ENCODE measurements at regions not wholly inside any gene's neighbourhood (a gene's known extent, or its start where the extent isn't known, plus 50 kb on each side); places are given as distances from the start of the nearest gene placed in this dataset.
"Not testable (repeated sequence)": the region's sequence is repeated elsewhere in the genome, so short reads cannot be mapped to it uniquely, and the experiment has no call there.

- intact Hi-C loops (cut with micrococcal nuclease), result no loop called here
These were observed 205.8 kb upstream of the SLC38A2 start for GRCh38 chr12:46578190-46578982.

DNA sequence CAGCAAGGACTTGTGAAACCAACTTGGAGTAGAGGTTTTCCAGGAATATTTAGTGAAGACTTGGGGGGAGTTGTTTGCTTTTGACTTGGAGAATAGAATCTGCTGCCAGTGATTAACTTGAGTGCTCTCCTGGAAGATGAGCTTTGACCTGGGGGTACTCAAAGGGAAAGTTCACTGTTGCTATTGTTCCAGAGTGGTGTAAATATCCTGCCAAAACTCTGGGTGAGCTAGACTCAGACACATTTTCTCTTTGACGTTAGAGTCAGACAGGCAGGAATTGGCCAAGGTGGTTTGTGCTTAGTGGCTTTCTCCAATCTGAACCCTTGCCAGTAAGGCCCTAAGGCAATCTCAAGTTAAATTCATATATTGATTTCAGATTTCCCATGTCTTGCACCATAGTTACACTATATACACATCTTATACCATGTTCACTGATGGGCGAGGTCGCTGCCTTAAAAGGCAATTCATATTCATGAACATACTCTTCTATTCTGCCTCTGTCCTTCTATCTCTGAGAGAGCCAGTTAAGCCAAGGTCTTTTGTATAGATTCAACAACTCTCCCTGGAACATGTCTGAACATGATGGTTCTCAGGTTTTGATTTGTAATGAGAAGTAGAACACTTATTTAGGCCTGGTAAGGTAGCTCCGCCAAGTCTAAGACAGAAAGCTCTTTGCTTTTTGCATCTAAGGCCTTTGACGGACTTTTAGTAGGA, 204.6 kb upstream of the SLC38A2 start:
- intact Hi-C loops (cut with micrococcal nuclease), result no loop called here

DNA sequence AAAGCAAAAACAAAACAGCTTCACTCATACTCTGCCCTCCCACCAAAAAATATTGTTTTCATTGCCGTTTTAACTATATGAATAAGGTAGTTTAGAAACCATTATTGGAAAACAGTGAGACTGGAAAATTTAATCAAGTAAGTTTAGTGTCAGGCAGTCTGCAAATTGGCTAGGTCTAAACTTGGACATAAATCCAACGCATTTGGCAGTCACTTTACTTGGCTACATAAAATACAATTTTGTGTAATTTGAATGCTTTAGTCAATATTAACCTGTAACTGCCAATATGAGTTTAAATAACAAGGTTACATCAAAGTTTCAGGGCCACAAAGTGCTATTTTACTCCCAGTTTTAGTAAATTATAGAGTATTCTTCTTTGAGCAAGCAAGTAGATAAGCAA, 202.3 kb upstream of the SLC38A2 start:
- intact Hi-C loops (cut with micrococcal nuclease), result no loop called here

DNA sequence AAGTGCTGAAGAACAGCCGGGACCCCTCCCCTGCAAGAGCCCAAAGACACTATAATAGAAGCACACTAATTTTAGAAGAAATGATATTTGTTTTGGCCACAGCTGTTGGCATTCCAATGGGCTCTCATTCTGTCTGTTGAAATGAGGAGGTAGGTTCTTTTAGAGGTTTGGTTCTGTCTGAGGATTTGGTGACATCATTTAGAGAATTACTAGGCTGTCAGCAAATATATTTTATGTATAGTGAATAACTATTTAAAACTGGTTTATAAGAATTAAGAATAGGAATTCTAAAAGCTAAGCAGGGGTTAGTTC, 200.7 kb upstream of the SLC38A2 start:
- intact Hi-C loops (cut with micrococcal nuclease), result no loop called here

- intact Hi-C loops (cut with micrococcal nuclease), result no loop called here
These were observed 200.2 kb upstream of the SLC38A2 start for GRCh38 chr12:46572644-46573346.

- intact Hi-C loops (cut with micrococcal nuclease), result no loop called here
These were observed 199.0 kb upstream of the SLC38A2 start for GRCh38 chr12:46571608-46572007.

DNA sequence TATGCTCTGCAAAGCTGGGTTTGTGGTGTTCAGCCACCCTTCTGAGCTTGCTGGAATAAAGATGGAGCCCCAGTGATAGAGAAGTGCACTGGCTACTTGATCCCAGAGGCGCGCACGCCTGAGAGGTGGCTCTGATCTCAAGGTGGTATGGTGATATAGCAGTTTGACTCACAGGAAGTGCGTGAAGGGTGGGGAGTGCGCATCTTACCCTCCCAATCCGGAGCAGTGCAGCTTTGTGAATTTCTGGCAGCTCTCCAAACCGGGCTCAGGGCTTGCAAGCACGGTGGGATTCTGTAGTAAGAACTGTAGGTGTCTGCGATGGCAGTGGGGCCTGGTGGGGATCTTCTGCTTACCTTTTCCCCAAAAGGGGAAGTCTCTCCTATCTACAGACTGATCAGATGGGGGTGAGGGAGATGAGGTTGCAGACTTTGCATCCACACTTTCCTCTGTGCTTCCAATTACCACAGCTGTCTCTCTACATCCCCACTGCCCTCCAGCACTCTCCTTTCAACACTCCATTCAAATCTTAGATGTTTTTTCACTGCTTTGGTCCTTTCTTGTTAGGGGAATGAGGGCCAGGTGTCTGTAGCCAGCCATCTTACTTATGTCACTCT, 197.4 kb upstream of the SLC38A2 start:
- intact Hi-C loops (cut with micrococcal nuclease), result no loop called here

DNA sequence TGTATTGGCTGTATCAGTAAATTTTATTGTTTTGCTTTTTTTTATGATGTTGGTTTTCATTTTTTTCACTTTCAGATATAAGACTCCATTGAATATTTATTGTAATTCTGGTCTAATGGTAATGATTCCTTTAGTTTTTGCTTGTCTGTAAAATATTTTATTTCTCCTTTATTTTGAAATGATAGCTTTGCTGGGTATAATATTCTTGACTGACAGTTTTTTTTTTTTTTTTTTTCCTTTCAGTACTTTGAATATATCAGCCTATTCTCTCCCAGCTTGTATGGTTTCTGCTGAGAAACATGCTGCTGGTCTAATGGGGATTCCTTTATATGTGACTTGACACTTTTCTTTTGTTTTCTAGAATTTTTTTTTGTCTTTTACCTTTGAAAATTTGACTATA, 195.1 kb upstream of the SLC38A2 start:
- intact Hi-C loops (cut with micrococcal nuclease), result no loop called here

- intact Hi-C loops (cut with micrococcal nuclease), result no loop called here
These were observed 190.2 kb upstream of the SLC38A2 start for GRCh38 chr12:46562625-46563225.

DNA sequence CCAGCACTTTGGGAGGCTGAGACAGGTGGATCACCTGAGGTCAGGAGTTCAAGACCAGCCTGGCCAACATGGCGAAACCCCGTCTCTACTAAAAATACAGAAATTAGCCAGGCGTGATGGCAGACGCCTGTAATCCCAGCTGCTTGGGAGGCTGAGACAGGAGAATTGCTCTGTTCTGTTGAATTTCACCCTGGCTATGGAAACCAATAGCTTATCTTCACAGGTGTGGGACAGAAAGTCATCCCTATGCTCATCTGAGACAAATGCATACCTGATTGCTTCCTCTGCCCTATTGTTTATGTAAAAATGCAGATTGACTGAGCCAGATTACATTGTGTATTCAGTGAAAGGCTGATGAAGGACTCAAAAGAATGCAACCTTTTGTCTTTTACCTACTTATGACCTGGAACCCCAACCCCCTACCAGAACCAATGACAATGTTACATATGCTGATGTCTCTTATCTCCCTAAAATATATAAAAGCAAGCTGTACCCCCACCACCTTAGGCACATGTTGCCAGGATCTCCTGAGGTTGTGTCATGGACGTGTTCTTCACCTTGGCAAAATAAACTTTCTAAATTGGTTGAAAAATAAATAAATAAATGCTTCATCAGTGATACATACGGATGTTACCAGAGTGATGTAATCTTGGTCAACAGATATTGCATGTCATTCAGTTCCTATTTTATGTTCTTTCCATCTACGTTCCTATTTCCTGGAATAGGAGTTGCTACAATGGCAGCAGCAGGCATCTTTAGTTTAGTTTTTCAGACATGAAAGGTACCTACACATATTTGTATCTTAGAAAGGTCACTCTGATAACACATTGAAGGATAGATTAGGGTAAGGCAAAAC, 189.4 kb upstream of the SLC38A2 start:
- intact Hi-C loops (cut with micrococcal nuclease), result not testable (repeated sequence)

DNA sequence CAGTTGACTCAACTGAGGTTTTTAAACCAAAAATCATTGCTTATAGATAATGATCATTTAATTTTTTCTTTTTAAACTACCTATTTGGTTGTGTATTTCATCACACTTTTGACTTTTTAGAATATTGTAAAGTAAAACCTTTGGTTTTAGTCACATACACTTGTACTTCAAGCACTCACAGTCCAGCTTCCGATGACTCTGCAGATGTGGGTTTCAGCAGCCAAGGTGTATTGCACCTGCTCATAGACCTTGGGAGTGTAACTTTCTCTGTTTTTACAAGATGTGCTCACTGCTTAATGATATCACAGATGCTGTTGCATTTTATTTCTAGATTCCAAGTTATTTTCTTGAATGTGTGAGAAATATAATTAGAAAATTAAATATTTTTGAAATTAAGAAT, 188.3 kb upstream of the SLC38A2 start:
- intact Hi-C loops (cut with micrococcal nuclease), result no loop called here

GRCh38 chr12:46560089-46560488, 187.5 kb upstream of the SLC38A2 start:
- intact Hi-C loops (cut with micrococcal nuclease), result no loop called here

DNA sequence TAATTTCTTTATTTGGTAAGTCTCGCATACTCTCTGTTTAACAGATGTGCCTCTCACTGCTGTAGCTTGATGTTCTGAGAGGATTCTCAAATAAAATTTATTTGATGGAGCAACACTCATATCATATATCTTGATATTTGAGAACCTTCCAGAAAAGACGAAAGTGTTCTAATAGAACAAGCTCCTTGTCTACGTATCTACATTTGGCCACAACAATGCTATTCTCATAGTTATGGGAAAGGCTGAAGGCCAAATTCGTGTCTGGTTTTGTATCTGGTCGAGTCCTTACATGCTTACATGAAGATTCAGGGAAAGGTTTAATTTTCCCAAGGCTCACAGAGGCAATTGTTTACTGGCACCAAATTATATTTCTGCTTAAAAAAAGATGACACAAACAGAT, 186.7 kb upstream of the SLC38A2 start:
- intact Hi-C loops (cut with micrococcal nuclease), result no loop called here

GRCh38 chr12:46558677-46559076, 186.1 kb upstream of the SLC38A2 start:
- intact Hi-C loops (cut with micrococcal nuclease), result no loop called here

- intact Hi-C loops (cut with micrococcal nuclease), result no loop called here
These were observed 185.2 kb upstream of the SLC38A2 start for GRCh38 chr12:46557539-46558373.

GRCh38 chr12:46556819-46557524, 184.4 kb upstream of the SLC38A2 start:
- intact Hi-C loops (cut with micrococcal nuclease), result no loop called here

DNA sequence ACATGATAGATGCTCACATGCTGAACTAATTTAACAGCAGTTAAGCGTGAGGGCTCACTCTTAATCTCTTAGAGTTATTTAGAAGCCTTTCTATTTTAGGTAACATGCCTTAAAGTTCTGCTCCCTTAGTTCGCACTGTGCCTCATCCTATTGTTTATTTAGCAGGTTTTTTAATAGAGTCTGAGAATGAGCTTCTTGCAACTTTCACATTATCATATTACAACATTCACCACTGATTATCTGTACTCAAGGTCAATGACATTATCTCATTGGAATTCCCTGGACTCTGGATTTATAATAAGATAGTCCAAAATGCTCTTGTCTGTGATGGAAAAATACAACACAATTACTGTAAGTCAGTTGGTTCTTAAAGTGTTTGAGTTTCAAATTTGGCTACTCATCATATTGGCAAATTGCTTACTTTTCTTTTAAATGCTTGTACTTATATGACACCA, 183.6 kb upstream of the SLC38A2 start:
- intact Hi-C loops (cut with micrococcal nuclease), result no loop called here

- intact Hi-C loops (cut with micrococcal nuclease), result no loop called here
These were observed 182.9 kb upstream of the SLC38A2 start for GRCh38 chr12:46555406-46555852.

DNA sequence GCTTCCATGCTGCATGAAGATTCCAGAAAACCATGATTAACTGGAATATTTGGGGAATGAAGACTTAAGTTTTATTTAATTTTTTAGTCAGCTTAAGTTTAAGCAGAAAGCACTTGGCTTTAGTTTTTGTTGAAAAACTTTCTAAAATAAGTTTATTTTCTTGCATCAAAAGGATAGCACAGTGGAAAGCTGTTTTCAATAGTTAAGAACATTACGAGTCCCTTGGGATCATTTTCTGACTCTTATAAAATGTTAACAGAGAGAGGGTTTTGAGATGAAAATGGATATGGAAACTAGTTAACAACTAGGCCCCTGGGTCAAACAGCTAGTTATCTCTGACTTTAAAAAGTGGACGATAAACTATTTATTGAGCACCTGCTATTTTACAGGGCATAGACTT, 181.9 kb upstream of the SLC38A2 start:
- intact Hi-C loops (cut with micrococcal nuclease), result no loop called here

Measured in T-helper 2 cell treated with Interferon-gamma antibody and Interleukin-4, amounts not matched to agents 100 ng/mL and 5 ng/mL, for 36 hours (primary cell).